ENCODE measurements at regions not wholly inside any gene's neighbourhood (a gene's known extent, or its start where the extent isn't known, plus 50 kb on each side); places are given as distances from the start of the nearest gene placed in this dataset.

DNA sequence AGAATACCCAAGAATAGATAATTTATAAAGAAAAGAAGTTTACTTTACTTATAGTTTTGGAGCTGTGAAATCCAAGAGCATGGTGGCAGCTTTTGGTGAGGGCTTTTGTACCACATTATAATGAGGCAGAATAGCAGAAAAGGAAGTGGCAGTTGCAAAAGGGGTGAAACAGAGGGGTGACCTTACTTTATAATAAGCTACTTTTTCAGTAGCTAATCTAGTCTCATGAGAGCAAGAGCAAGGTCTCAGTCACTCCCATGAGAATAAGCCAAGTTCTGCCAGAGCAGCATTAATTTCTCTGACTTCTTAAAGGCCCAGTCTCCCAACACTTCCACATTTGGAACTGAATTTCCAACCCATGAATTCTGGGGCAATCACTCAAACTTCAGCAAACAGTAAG, 502.0 kb downstream of the GBA3 start:
- intact Hi-C loops (cut with DNase I) = no loop called here

DNA sequence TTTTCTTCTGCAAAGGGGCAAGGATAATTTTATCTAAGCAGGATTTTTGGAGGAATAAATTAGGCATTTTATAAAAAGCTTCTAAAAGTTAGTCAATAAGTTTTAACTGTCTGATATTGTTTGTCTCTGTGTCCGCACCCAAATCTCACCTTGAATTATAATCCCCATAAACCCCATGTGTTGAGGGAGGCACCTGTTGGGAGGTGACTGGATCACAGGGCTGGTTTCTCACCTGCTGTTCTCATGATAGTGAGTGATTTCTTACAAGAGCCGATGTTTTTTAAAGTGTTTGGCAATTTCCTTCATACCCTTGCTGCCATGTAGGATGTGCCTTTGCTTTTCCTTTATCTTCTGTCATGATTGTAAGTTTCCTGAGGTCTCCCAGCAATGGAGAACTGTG, 481.4 kb downstream of the GBA3 start:
- 92 to 96% (median 93%) methylated on average over 2 of the region's 2 CpGs for WGBS, 3 donors
- ATAC-seq = no peak
- TF ChIP-seq, protein P1, sequence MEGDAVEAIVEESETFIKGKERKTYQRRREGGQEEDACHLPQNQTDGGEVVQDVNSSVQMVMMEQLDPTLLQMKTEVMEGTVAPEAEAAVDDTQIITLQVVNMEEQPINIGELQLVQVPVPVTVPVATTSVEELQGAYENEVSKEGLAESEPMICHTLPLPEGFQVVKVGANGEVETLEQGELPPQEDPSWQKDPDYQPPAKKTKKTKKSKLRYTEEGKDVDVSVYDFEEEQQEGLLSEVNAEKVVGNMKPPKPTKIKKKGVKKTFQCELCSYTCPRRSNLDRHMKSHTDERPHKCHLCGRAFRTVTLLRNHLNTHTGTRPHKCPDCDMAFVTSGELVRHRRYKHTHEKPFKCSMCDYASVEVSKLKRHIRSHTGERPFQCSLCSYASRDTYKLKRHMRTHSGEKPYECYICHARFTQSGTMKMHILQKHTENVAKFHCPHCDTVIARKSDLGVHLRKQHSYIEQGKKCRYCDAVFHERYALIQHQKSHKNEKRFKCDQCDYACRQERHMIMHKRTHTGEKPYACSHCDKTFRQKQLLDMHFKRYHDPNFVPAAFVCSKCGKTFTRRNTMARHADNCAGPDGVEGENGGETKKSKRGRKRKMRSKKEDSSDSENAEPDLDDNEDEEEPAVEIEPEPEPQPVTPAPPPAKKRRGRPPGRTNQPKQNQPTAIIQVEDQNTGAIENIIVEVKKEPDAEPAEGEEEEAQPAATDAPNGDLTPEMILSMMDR (IDR thresholded peaks at IDR 0.05) = no peak
- no peaks in the 10 kb centered on the region for H3K36me3 ChIP-seq (ENCODE audit: insufficient read depth in 1 of 2, low read depth in 1 of 2)
- no peak overlapping the region for H3K27ac ChIP-seq
- H3K4me1 ChIP-seq = no peaks in the 10 kb centered on the region
- no peak overlapping the region for H3K4me3 ChIP-seq
- intact Hi-C loops (cut with DNase I) = no loop called here
- no peak for DNase-seq
- H3K9me3 ChIP-seq = no peaks in the 10 kb centered on the region
- H3K27me3 ChIP-seq (ENCODE audit: insufficient read depth in 3 of 3, low read length in 2 of 3) = no peaks in the 10 kb centered on the region

More for the DNA sequence above, 502.0 kb downstream of the GBA3 start:
- Histone ChIP-seq H3K36me3 (ENCODE audit: insufficient read depth in 1 of 2, low read depth in 1 of 2) (no peaks in the 10 kb centered on the region), H3K27ac (no peak overlapping the region), H3K4me1 (no peaks in the 10 kb centered on the region), H3K4me3 (no peak overlapping the region), H3K27me3 (ENCODE audit: insufficient read depth in 3 of 3, low read length in 2 of 3) (no peaks in the 10 kb centered on the region), H3K9me3 (no peaks in the 10 kb centered on the region)
- DNase-seq (no peak), ATAC-seq (no peak)
- TF ChIP-seq, protein P1 (IDR thresholded peaks at IDR 0.05) = no peak

DNA sequence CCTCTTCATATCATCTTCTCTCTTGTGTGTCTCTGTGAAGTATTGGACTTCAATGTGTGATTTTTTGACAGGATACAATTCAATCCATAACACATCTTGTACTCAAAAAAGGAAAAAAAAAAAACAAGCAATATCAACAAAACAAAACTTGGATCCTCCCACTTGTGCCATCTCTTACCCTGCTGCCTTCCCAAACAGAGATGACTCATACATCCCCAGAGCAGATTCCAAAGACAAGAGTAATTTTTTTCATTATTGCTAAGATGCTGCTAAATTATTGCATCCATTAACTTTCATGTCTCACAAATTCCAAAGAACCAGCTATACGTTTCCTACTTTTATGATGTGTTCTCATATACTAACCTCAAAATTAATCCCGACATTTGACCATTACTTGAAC, 479.2 kb downstream of the GBA3 start:
- Histone ChIP-seq H3K27ac (no peak overlapping the region), H3K4me3 (no peak overlapping the region), H3K9me3 (no peaks in the 10 kb centered on the region), H3K27me3 (ENCODE audit: insufficient read depth in 3 of 3, low read length in 2 of 3) (no peaks in the 10 kb centered on the region), H3K4me1 (no peaks in the 10 kb centered on the region), H3K36me3 (ENCODE audit: insufficient read depth in 1 of 2, low read depth in 1 of 2) (no peaks in the 10 kb centered on the region)
- TF ChIP-seq, protein P1 (IDR thresholded peaks at IDR 0.05) = no peak
- intact Hi-C loops (cut with DNase I) = no loop called here
- WGBS, 3 donors = 38 to 69% (median 47%) methylated on average over 2 of the region's 2 CpGs
- DNase-seq (no peak), ATAC-seq (no peak)

DNA sequence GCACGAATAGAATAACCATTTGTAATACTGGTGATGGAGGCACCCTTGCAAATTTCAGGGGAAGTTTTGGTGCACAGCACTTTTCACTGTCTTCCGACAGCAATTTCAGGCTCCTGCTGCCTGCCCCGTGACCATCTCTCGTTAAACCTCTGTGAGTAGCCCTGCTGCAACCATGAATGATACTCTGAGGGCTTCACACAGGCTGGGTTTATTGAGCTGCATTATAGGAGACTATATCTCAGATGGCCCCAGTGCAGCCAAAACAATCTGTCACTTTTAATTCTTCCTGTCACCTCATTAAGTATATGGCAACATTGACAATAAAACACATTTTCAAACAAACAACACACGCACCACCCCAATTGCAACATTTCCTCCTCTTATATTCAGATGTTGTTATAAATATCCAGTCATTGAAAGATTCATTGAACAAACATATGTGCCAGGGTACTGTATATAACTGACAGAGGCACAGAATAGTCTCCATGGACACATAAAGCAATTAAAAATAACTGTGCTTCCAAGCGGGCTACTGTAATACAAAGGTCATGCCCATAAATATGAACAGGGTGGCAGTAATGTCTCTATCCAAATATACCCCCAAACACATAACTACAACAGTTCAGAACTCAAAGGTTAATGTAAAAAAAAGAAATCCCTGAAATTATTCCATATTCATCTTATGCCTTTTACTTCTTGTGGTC, 477.0 kb downstream of the GBA3 start:
- TF ChIP-seq, protein P1 (IDR thresholded peaks at IDR 0.05) = no peak
- H3K27me3 ChIP-seq (ENCODE audit: insufficient read depth in 3 of 3, low read length in 2 of 3) = no peaks in the 10 kb centered on the region
- intact Hi-C loops (cut with DNase I) = no loop called here
- DNase-seq (no peak), ATAC-seq (no peak)
- no peaks in the 10 kb centered on the region for H3K9me3 ChIP-seq
- no peaks in the 10 kb centered on the region for H3K36me3 ChIP-seq (ENCODE audit: insufficient read depth in 1 of 2, low read depth in 1 of 2)
- no peak overlapping the region for H3K27ac ChIP-seq
- 33 to 53% (median 34%) methylated on average over 6 of the region's 6 CpGs for WGBS, 3 donors
- no peaks in the 10 kb centered on the region for H3K4me1 ChIP-seq
- H3K4me3 ChIP-seq = no peak overlapping the region

DNA sequence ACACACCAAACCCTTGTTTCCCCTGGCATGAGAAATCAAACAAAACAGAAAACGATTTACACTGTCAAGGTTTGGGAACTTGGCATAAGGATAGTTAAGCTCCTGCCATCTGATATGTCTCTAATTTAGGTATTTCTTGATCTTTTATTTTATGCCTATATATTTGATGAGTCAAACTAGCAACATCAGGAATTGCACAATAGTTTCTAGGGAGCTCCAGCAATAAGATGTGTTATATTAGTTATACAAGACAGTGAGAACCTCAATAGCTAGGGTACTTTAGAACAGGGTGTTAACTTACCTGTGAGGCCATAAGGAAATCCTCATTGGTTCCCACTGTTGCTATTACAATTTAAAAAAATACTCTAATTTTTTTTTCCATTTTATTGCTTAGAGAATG, 474.2 kb downstream of the GBA3 start:
- Histone ChIP-seq H3K9me3 (no peaks in the 10 kb centered on the region), H3K36me3 (ENCODE audit: insufficient read depth in 1 of 2, low read depth in 1 of 2) (no peaks in the 10 kb centered on the region), H3K4me3 (no peak overlapping the region), H3K4me1 (no peaks in the 10 kb centered on the region), H3K27me3 (ENCODE audit: insufficient read depth in 3 of 3, low read length in 2 of 3) (no peaks in the 10 kb centered on the region), H3K27ac (no peak overlapping the region)
- DNase-seq = no peak
- no peak for ATAC-seq
- intact Hi-C loops (cut with DNase I) = no loop called here
- TF ChIP-seq, protein P1 (IDR thresholded peaks at IDR 0.05) = no peak
- WGBS, 3 donors = 62 to 64% (median 63%) methylated on average over 1 of the region's 1 CpG

Data from psoas muscle (tissue), 7 donors.